ENCODE measurements at regions not wholly inside any gene's neighbourhood (a gene's known extent, or its start where the extent isn't known, plus 50 kb on each side); places are given as distances from the start of the nearest gene placed in this dataset.
A peak's percentile ranks its signal among the peaks of the same experiment; 100 is the strongest.

DNA sequence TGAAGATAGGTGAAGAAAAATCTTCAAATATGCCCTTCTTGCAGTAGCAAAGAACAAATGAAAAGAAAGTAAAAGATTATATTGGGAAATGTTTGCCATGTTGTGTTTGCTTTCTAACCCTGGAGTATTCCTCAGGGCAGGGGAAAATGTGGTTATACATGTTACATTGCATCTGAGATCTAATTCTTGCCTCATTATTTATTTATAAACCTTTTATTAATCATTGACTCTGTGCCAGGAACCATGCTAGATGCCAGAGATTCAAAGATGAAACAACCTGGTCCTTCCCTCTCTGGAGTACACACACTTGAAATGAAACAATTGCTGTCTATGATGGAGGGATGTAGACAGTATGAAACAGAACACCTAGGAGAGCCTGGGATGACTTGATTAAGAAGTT lies 128.1 kb upstream of the HMGA2 start:
- no peak overlapping the region for H3K9ac ChIP-seq (ENCODE audit: low read depth in 1 of 2, low read length in 2 of 2)
- no peak overlapping the region for H3K4me3 ChIP-seq (ENCODE audit: low read depth in 1 of 3, low read length in 3 of 3)
- H3K4me1 ChIP-seq (ENCODE audit: control insufficient read depth in 4 of 4, insufficient read depth in 4 of 4, low read length in 3 of 4): peaks cover 0 to 2% (median under 1%) of the 10 kb centered on the region in 4 donors
- H3K27me3 ChIP-seq (ENCODE audit: control insufficient read depth in 4 of 4, insufficient read depth in 4 of 4, low read length in 3 of 4): no peaks in the 10 kb centered on the region
- H3K27ac ChIP-seq (ENCODE audit: low read depth in 1 of 2, low read length in 2 of 2): no peak overlapping the region
- DNase-seq (ENCODE audit: low spot score): no peak
- no peaks in the 10 kb centered on the region for H3K36me3 ChIP-seq (ENCODE audit: control insufficient read depth in 4 of 4, insufficient read depth in 3 of 4, low read depth in 1 of 4, low read length in 3 of 4)
- TF ChIP-seq, protein P1, sequence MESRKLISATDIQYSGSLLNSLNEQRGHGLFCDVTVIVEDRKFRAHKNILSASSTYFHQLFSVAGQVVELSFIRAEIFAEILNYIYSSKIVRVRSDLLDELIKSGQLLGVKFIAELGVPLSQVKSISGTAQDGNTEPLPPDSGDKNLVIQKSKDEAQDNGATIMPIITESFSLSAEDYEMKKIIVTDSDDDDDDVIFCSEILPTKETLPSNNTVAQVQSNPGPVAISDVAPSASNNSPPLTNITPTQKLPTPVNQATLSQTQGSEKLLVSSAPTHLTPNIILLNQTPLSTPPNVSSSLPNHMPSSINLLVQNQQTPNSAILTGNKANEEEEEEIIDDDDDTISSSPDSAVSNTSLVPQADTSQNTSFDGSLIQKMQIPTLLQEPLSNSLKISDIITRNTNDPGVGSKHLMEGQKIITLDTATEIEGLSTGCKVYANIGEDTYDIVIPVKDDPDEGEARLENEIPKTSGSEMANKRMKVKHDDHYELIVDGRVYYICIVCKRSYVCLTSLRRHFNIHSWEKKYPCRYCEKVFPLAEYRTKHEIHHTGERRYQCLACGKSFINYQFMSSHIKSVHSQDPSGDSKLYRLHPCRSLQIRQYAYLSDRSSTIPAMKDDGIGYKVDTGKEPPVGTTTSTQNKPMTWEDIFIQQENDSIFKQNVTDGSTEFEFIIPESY (IDR thresholded peaks at IDR 0.05): no peak
- no peak for TF ChIP-seq RXRA (IDR thresholded peaks at IDR 0.05)
- TF ChIP-seq, protein P2, sequence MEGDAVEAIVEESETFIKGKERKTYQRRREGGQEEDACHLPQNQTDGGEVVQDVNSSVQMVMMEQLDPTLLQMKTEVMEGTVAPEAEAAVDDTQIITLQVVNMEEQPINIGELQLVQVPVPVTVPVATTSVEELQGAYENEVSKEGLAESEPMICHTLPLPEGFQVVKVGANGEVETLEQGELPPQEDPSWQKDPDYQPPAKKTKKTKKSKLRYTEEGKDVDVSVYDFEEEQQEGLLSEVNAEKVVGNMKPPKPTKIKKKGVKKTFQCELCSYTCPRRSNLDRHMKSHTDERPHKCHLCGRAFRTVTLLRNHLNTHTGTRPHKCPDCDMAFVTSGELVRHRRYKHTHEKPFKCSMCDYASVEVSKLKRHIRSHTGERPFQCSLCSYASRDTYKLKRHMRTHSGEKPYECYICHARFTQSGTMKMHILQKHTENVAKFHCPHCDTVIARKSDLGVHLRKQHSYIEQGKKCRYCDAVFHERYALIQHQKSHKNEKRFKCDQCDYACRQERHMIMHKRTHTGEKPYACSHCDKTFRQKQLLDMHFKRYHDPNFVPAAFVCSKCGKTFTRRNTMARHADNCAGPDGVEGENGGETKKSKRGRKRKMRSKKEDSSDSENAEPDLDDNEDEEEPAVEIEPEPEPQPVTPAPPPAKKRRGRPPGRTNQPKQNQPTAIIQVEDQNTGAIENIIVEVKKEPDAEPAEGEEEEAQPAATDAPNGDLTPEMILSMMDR (IDR thresholded peaks at IDR 0.05; ENCODE audit: low read depth, low read length, missing input control): no peak
- TF ChIP-seq HNF4A (conservative IDR thresholded peaks at IDR 0.05): no peak
- TF ChIP-seq NR2F2 (IDR thresholded peaks at IDR 0.05): no peak
- no peak for TF ChIP-seq JUND (IDR thresholded peaks at IDR 0.05)
- TF ChIP-seq, protein P3, sequence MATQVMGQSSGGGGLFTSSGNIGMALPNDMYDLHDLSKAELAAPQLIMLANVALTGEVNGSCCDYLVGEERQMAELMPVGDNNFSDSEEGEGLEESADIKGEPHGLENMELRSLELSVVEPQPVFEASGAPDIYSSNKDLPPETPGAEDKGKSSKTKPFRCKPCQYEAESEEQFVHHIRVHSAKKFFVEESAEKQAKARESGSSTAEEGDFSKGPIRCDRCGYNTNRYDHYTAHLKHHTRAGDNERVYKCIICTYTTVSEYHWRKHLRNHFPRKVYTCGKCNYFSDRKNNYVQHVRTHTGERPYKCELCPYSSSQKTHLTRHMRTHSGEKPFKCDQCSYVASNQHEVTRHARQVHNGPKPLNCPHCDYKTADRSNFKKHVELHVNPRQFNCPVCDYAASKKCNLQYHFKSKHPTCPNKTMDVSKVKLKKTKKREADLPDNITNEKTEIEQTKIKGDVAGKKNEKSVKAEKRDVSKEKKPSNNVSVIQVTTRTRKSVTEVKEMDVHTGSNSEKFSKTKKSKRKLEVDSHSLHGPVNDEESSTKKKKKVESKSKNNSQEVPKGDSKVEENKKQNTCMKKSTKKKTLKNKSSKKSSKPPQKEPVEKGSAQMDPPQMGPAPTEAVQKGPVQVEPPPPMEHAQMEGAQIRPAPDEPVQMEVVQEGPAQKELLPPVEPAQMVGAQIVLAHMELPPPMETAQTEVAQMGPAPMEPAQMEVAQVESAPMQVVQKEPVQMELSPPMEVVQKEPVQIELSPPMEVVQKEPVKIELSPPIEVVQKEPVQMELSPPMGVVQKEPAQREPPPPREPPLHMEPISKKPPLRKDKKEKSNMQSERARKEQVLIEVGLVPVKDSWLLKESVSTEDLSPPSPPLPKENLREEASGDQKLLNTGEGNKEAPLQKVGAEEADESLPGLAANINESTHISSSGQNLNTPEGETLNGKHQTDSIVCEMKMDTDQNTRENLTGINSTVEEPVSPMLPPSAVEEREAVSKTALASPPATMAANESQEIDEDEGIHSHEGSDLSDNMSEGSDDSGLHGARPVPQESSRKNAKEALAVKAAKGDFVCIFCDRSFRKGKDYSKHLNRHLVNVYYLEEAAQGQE (IDR thresholded peaks at IDR 0.05): no peak
- H3K9me3 ChIP-seq (ENCODE audit: control insufficient read depth in 4 of 4, low read length in 3 of 4): no peaks in the 10 kb centered on the region

DNA sequence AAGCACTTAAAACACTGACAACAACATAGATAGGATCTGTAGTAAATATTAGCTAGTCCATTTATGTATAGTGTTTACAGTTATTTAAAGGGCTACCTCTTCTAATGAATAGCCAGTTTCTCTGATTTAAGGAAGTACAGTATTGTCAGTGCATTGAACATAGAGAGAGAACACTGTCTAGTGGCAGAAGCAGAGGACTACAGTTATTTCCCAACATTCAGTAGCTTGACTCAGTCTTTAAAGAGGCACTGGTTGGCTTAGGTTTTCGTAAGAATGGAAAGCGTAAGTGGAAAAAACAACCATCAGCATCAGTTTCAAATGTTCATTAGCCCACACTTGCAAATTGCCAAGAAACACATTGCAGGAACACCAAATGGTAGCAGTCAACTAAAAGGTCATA lies 125.0 kb upstream of the HMGA2 start:
- Histone ChIP-seq H3K4me3 (ENCODE audit: low read depth in 1 of 3, low read length in 3 of 3) (no peak overlapping the region), H3K27ac (ENCODE audit: low read depth in 1 of 2, low read length in 2 of 2) (no peak overlapping the region), H3K36me3 (ENCODE audit: control insufficient read depth in 4 of 4, insufficient read depth in 3 of 4, low read depth in 1 of 4, low read length in 3 of 4) (no peaks in the 10 kb centered on the region), H3K9me3 (ENCODE audit: control insufficient read depth in 4 of 4, low read length in 3 of 4) (peaks cover 0 to 3% (median 0%) of the 10 kb centered on the region in 4 donors), H3K9ac (ENCODE audit: low read depth in 1 of 2, low read length in 2 of 2) (peak overlapping the region in 1 of 2 donors; percentile 37), H3K27me3 (ENCODE audit: control insufficient read depth in 4 of 4, insufficient read depth in 4 of 4, low read length in 3 of 4) (no peaks in the 10 kb centered on the region), H3K4me1 (ENCODE audit: control insufficient read depth in 4 of 4, insufficient read depth in 4 of 4, low read length in 3 of 4) (peaks cover 0 to 2% (median under 1%) of the 10 kb centered on the region in 4 donors)
- WGBS: 82% methylated on average over 2 of the region's 2 CpGs
- no peak for DNase-seq (ENCODE audit: low spot score)
- TF ChIP-seq RAD21 (IDR thresholded peaks at IDR 0.05): no peak
- TF ChIP-seq SP1 (IDR thresholded peaks at IDR 0.05): no peak
- no peak for TF ChIP-seq TAF1 (conservative IDR thresholded peaks at IDR 0.05)
- TF ChIP-seq YY1 (IDR thresholded peaks at IDR 0.05): no peak
- no peak for TF ChIP-seq HNF4A (conservative IDR thresholded peaks at IDR 0.05)
- no peak for TF ChIP-seq HNF4G (IDR thresholded peaks at IDR 0.05)
- TF ChIP-seq NR2F2 (IDR thresholded peaks at IDR 0.05): no peak

Data from liver (tissue), 8 donors.